Activated naive CD4-positive, alpha-beta T cell treated with anti-CD3 and anti-CD28 coated beads, Interleukin-2, amount 50 U/mL, for 72 hours (primary cell): ENCODE measurements at regions not wholly inside any gene's neighbourhood (a gene's known extent, or its start where the extent isn't known, plus 50 kb on each side); places are given as distances from the start of the nearest gene placed in this dataset.
A peak's percentile ranks its signal among the peaks of the same experiment; 100 is the strongest.

Source experiments
- ATAC-seq, 2 donors: fragments of 150-1000 bp; cut with Tn5 transposase; 2 replicates each; pipeline ENCODE4 v1.10.0; 2021; ENCODE audit warnings: mild to moderate bottlenecking in 2 of 2, moderate library complexity in 2 of 2
- DNase-seq, 2 donors: peaks; one replicate each; pipeline ENCODE4 v3.0.0; 2021 to 2022; ENCODE audit warnings: low spot score in 2 of 2
- H3K27ac Mint-ChIP-seq, 2 donors: one replicate each; pipeline ENCODE4 v1.8.0; 2022; ENCODE audit warnings: mild to moderate bottlenecking in 2 of 2, mixed read lengths in 2 of 2
- H3K36me3 Mint-ChIP-seq, 2 donors: one replicate each; pipeline ENCODE4 v1.8.0; 2022; ENCODE audit warnings: mixed read lengths in 2 of 2
- H3K9me3 Mint-ChIP-seq, 2 donors: one replicate each; pipeline ENCODE4 v1.8.0; 2022; ENCODE audit warnings: mixed read lengths in 2 of 2

GRCh38 chr2:20516646-20517341 lies 69.9 kb downstream of the RHOB start:
- Mint-ChIP-seq H3K36me3 (peaks cover 0 to 8% of the 10 kb centered on the region in 2 donors), H3K9me3 (peaks cover 0 to 6% of the 10 kb centered on the region in 2 donors), H3K27ac (no peak overlapping the region)
- ATAC-seq = peak in 1 of 2 donors; percentile 30
- no peak for DNase-seq

GRCh38 chr2:20519309-20519708 lies 72.4 kb downstream of the RHOB start:
- Mint-ChIP-seq H3K36me3 (peaks cover 0 to 8% of the 10 kb centered on the region in 2 donors), H3K9me3 (peaks cover 0 to 6% of the 10 kb centered on the region in 2 donors), H3K27ac (peak overlapping the region in 1 of 2 donors; percentile 52)
- ATAC-seq = no peak
- no peak for DNase-seq

- H3K27ac Mint-ChIP-seq = no peak overlapping the region
- peaks cover 0 to 4% of the 10 kb centered on the region in 2 donors for H3K36me3 Mint-ChIP-seq
- ATAC-seq (no peak), DNase-seq (no peak)
- H3K9me3 Mint-ChIP-seq = peaks cover 0 to 3% of the 10 kb centered on the region in 2 donors
Measured at GRCh38 chr2:20520128-20520527, 73.3 kb downstream of the RHOB start.

- Mint-ChIP-seq H3K27ac (no peak overlapping the region), H3K36me3 (no peaks in the 10 kb centered on the region), H3K9me3 (no peaks in the 10 kb centered on the region)
- no peak for DNase-seq
- ATAC-seq = no peak
Measured at GRCh38 chr2:20521193-20521592, 74.3 kb downstream of the RHOB start.

- DNase-seq (no peak), ATAC-seq (no peak)
- H3K9me3 Mint-ChIP-seq = no peaks in the 10 kb centered on the region
- H3K27ac Mint-ChIP-seq = no peak overlapping the region
- no peaks in the 10 kb centered on the region for H3K36me3 Mint-ChIP-seq
Measured at GRCh38 chr2:20521682-20522189, 74.9 kb downstream of the RHOB start.

GRCh38 chr2:20523073-20523798 lies 76.4 kb downstream of the RHOB start:
- DNase-seq (no peak), ATAC-seq (no peak)
- Mint-ChIP-seq H3K9me3 (no peaks in the 10 kb centered on the region), H3K36me3 (no peaks in the 10 kb centered on the region), H3K27ac (peak overlapping the region in 1 of 2 donors; percentile 77)

GRCh38 chr2:20523799-20524187 lies 76.9 kb downstream of the RHOB start:
- no peaks in the 10 kb centered on the region for H3K9me3 Mint-ChIP-seq
- H3K36me3 Mint-ChIP-seq = no peaks in the 10 kb centered on the region
- no peak overlapping the region for H3K27ac Mint-ChIP-seq
- DNase-seq = no peak
- ATAC-seq = no peak

- H3K27ac Mint-ChIP-seq = peak overlapping the region in 1 of 2 donors; percentile 50
- DNase-seq = no peak
- peak in 1 of 2 donors; percentile 20 for ATAC-seq
- H3K36me3 Mint-ChIP-seq = no peaks in the 10 kb centered on the region
- no peaks in the 10 kb centered on the region for H3K9me3 Mint-ChIP-seq
Measured at GRCh38 chr2:20524412-20525040, 77.7 kb downstream of the RHOB start.

GRCh38 chr2:20525041-20526035 lies 78.5 kb downstream of the RHOB start:
- no peak for DNase-seq

GRCh38 chr2:20526160-20526559 lies 79.3 kb downstream of the RHOB start:
- peak in 1 of 2 donors; percentile 46 for ATAC-seq
- Mint-ChIP-seq H3K9me3 (no peaks in the 10 kb centered on the region), H3K27ac (no peak overlapping the region), H3K36me3 (no peaks in the 10 kb centered on the region)
- no peak for DNase-seq

More at GRCh38 chr2:20525041-20526035, 78.5 kb downstream of the RHOB start:
- Mint-ChIP-seq H3K36me3 (no peaks in the 10 kb centered on the region), H3K27ac (peak overlapping the region in 1 of 2 donors; percentile 50), H3K9me3 (no peaks in the 10 kb centered on the region)
- peak in 1 of 2 donors; percentile 48 for ATAC-seq

- Mint-ChIP-seq H3K27ac (no peak overlapping the region), H3K36me3 (no peaks in the 10 kb centered on the region), H3K9me3 (no peaks in the 10 kb centered on the region)
- ATAC-seq (no peak), DNase-seq (no peak)
Measured at GRCh38 chr2:20526708-20527107, 79.8 kb downstream of the RHOB start.

- Mint-ChIP-seq H3K36me3 (no peaks in the 10 kb centered on the region), H3K27ac (no peak overlapping the region), H3K9me3 (no peaks in the 10 kb centered on the region)
- no peak for DNase-seq
- ATAC-seq = no peak
Measured at GRCh38 chr2:20528713-20529112, 81.8 kb downstream of the RHOB start.

- no peaks in the 10 kb centered on the region for H3K36me3 Mint-ChIP-seq
- ATAC-seq = no peak
- DNase-seq = no peak
- no peaks in the 10 kb centered on the region for H3K9me3 Mint-ChIP-seq
- no peak overlapping the region for H3K27ac Mint-ChIP-seq
Measured at GRCh38 chr2:20530520-20530919, 83.6 kb downstream of the RHOB start.

- Mint-ChIP-seq H3K36me3 (no peaks in the 10 kb centered on the region), H3K27ac (no peak overlapping the region), H3K9me3 (no peaks in the 10 kb centered on the region)
- ATAC-seq (no peak), DNase-seq (no peak)
Measured at GRCh38 chr2:20531633-20532262, 84.9 kb downstream of the RHOB start.

GRCh38 chr2:20532634-20533437 lies 86.0 kb downstream of the RHOB start:
- H3K36me3 Mint-ChIP-seq = no peaks in the 10 kb centered on the region
- H3K9me3 Mint-ChIP-seq = no peaks in the 10 kb centered on the region
- H3K27ac Mint-ChIP-seq = peak overlapping the region in 1 of 2 donors; percentile 44
- DNase-seq = no peak
- no peak for ATAC-seq
